ENCODE measurements at regions not wholly inside any gene's neighbourhood (a gene's known extent, or its start where the extent isn't known, plus 50 kb on each side); places are given as distances from the start of the nearest gene placed in this dataset.

- no peak for TF ChIP-seq CTCF (IDR thresholded peaks at IDR 0.05; ENCODE audit: low read depth, low read length, poor library complexity, severe bottlenecking)
- TF ChIP-seq EZH2phosphoT487 (IDR thresholded peaks at IDR 0.05; ENCODE audit: borderline replicate concordance, low read length), result no peak
Observed at GRCh38 chr9:27808864-27809263, 235.6 kb upstream of the C9orf72 start.

Data from DOHH2 (cell line).